GM21367 (cell line): ENCODE measurements at regions not wholly inside any gene's neighbourhood (a gene's known extent, or its start where the extent isn't known, plus 50 kb on each side); places are given as distances from the start of the nearest gene placed in this dataset.
"Not testable (repeated sequence)": the region's sequence is repeated elsewhere in the genome, so short reads cannot be mapped to it uniquely, and the experiment has no call there.

Experiments
- ATAC-seq: cut with Tn5 transposase; IDR thresholded peaks from one replicate; pipeline ENCODE4 v1.9.1; 2021; ENCODE audit not compliant: unreplicated experiment

DNA sequence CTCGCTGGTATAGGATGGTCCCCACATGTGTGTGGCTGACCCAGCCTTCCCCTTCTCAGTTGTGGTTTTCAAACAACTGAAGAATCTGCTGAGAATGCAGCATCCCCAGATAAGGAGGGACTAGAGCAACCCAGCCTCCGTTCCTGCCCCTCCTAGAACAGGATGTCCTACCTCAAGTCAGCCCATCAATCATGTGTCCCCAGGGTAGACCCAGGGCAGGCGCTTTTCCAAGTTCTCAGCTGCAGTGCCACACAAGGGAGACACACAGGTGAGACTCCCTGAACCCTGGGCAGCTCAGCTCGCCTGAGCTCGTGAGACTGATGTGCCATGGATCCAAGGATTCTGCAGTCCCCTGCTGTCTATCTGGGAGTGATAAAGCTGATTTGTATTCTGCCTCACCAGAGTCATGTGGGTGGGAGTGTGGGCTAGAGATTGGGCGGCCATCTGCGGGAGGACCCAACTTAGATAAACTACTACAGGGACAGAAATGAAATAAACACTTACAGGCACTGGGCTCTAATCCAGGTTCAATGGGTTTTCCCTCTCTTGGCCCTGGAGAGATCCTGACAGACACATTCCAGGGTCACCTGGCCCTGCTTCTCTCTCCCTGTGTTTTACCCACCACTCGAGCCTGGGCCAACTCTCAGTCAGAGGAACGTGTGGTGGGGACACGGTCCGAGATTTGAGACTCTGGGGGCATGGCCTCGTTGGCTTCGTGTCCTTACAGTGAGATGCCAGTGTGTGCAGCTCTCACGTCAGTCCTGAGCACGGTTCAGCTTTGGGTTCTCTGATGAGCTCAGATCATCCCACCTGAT lies 303.5 kb upstream of the SFSWAP start:
- no peak for ATAC-seq

DNA sequence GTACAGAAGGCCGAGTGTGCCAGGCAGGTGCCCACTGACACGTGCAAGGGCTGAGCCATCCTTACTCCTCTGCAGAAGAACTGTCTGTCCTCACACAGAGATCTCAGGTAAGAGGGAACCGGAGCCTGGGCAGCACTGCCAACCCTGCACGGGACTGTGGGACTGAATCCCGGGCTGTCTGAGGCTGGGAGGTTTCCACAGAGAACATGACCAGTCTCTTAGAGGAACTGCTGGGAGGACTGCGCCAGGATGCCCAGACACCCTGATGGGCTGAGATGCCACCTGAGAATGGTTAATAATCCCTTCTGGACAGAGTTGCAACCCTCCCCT lies 302.9 kb upstream of the SFSWAP start:
- no peak for ATAC-seq

DNA sequence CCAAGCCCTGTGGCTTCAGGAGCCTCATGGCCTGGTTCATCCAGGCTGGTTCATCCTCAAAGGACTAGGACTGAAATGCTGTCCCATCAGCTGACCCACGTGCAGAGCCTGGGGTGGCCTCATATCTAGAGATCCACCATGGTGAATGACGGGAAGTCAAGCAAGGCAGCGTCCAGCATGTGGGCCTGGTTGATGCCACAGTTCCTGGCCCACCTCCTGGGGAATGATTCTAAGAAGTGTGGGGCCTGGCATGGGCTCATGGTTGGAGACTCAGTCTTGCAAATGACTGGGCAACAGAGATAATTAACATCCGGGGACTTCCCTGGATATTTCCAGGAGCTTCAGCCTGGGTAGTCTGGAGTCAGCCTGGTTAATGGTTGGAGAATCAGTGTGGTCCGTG lies 302.4 kb upstream of the SFSWAP start:
- ATAC-seq, result no peak

DNA sequence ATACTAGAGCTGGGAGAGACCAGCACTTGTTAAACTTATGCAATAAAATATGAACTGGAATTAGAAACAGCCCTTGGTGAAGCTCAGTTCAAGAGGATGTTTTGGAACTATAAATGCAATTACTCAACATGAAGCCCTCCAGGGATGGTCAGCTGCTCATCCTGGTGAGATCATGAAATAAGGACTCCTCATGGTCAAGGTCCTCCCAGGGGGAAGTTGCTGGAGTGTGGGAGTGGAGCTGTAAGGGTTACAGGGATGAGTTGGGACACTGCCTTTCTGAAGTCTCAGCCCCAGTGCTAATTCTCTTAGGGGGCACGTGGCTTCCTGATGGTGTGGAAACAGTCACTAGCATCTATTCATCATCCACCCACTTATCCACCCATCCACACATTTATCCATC lies 301.7 kb upstream of the SFSWAP start:
- ATAC-seq, result no peak

- ATAC-seq, result not testable (repeated sequence)
These were observed 299.1 kb upstream of the SFSWAP start for GRCh38 chr12:131411827-131412226.

GRCh38 chr12:131413006-131413405 lies 297.9 kb upstream of the SFSWAP start:
- ATAC-seq, result no peak

DNA sequence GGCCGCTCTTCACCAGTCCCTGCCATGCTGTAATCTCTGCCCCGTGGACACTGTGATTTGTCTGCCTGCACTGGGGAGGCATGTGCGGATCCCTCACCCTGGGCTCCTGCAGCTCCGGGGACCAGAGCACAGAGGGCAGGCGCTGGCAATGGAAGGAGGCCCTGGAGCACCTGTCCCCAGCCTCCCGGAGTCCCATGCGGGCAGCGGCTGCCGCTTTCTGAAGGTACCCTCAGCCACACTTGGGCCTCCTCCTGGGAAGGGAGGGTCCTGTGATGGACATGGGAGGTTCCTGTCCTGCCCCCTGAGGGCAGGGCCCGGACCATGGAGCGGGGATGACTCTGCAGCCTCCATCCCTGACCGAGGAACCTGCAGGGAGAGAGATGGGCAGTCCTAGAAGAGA lies 297.4 kb upstream of the SFSWAP start:
- ATAC-seq, result no peak

- not testable (repeated sequence) for ATAC-seq
These were observed 296.6 kb upstream of the SFSWAP start for GRCh38 chr12:131414155-131414922.

GRCh38 chr12:131415781-131416180 lies 295.1 kb upstream of the SFSWAP start:
- no peak for ATAC-seq

DNA sequence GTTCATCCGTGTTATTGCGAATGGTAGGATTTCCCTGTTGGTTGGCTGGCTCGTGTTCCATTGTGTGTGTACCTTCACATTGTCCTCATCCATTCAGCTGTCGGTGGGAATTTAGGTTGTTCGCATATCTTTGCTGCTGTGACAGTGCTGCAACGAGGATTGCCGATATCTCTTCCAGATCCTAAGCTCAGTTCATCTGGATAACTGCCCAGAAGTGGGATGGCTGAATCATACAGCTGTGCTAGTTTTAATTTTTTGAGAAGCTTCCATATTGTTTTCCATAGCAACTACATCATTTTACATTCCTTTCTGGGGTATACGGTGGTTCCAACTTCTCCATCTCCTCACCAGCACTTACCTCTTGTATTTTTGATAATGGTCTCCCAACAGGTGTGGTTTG lies 292.8 kb upstream of the SFSWAP start:
- ATAC-seq, result no peak

DNA sequence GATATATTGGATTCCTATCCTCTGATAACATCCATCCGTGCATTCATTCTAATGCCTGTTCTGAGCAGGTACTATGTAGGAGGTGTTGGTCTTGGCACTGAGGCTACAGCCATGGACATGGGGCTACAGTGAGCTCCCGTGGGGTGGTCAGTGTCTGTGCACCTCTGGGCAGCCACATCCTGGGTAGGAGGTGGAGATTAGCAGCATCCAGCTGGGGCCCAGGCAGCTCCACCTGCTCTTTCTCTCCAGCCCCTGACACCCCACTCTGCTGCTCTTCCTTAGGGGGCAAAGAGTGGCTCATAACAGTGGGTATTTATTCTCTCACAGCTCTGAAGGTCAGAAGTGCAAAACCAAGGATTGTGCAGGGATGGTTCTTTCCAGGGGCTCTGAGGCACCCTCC lies 292.0 kb upstream of the SFSWAP start:
- no peak for ATAC-seq

- ATAC-seq, result no peak
These were observed 289.9 kb upstream of the SFSWAP start for GRCh38 chr12:131420867-131421447.

GRCh38 chr12:131421509-131422186 lies 289.2 kb upstream of the SFSWAP start:
- no peak for ATAC-seq

DNA sequence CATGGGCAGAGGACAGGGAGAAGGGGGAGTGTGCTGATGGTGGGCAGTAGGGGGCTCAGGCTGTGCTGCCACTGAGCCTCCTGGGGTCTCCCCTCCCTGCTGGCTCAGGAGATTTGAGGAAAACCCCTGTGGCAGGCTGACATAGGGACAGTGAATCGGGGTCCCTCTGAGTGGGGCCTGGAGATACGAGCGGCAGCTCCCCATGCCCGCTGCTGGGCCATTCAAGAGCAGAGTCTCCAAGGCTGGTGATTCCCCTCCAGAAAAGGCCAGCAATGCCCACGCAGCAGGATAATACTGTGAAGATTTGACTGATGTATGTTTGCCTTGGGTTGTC lies 288.7 kb upstream of the SFSWAP start:
- no peak for ATAC-seq

GRCh38 chr12:131422744-131423143 lies 288.1 kb upstream of the SFSWAP start:
- no peak for ATAC-seq

GRCh38 chr12:131424270-131424669 lies 286.6 kb upstream of the SFSWAP start:
- no peak for ATAC-seq

- no peak for ATAC-seq
These were observed 285.5 kb upstream of the SFSWAP start for GRCh38 chr12:131425112-131426075.

GRCh38 chr12:131428091-131428685 lies 282.7 kb upstream of the SFSWAP start:
- no peak for ATAC-seq

GRCh38 chr12:131429221-131429620 lies 281.7 kb upstream of the SFSWAP start:
- not testable (repeated sequence) for ATAC-seq

DNA sequence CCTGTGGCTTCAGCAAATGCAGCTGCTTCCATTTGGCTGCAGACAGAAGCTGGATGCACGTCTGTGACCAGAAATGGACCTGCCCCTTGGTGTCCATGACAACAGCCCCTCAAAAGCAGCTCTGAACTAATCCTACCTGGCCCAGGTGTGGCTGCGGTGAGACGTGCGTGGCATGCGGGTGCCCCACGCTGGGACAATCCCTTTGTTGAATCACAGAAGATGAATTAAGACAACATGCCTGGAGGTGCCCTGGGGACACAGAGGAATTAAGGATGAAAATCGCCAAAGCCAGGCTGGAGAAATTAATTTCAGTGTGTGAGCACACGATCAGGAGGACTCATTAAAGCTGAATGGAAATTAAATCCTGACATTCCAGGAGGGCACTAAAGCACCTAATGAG lies 281.2 kb upstream of the SFSWAP start:
- not testable (repeated sequence) for ATAC-seq
